Activated CD8-positive, alpha-beta T cell treated with anti-CD3 and anti-CD28 coated beads for 36 hours (primary cell): ENCODE measurements at regions not wholly inside any gene's neighbourhood (a gene's known extent, or its start where the extent isn't known, plus 50 kb on each side); places are given as distances from the start of the nearest gene placed in this dataset.

Experiments used
- ATAC-seq: fragments of 200-7000 bp; cut with Tn5 transposase; one replicate; pipeline ENCODE4 v1.10.0; 2021; ENCODE audit warnings: mild to moderate bottlenecking, moderate library complexity
- CTCF ChIA-PET: fragments of 350-600 bp; sonication (Branson Sonifier 250); formaldehyde crosslinking; loops from one replicate; lab custom pipeline; 2021; ENCODE audit warnings: antibody characterized with exemption; lab: Charles Lee
- POLR2A ChIA-PET: fragments of 350-600 bp; sonication (Branson Sonifier 250); formaldehyde crosslinking; loops from one replicate; lab custom pipeline; 2021; ENCODE audit warnings: antibody characterized with exemption; lab: Charles Lee
- DNase-seq: peaks from one replicate; pipeline ENCODE4 v3.0.0-alpha.2; 2020
- H3K27ac Mint-ChIP-seq: one replicate; pipeline ENCODE4 v1.8.0; 2021; ENCODE audit warnings: mild to moderate bottlenecking, mixed read lengths
- H3K27me3 Mint-ChIP-seq: one replicate; pipeline ENCODE4 v1.8.0; 2021; ENCODE audit warnings: mixed read lengths
- H3K36me3 Mint-ChIP-seq: one replicate; pipeline ENCODE4 v1.8.0; 2021; ENCODE audit warnings: low read depth, mixed read lengths
- H3K4me1 Mint-ChIP-seq: one replicate; pipeline ENCODE4 v1.8.0; 2021; ENCODE audit warnings: low read depth, mixed read lengths
- H3K4me3 Mint-ChIP-seq: one replicate; pipeline ENCODE4 v1.8.0; 2021; ENCODE audit warnings: mild to moderate bottlenecking, moderate library complexity, mixed read lengths
- H3K9me3 Mint-ChIP-seq: one replicate; pipeline ENCODE4 v1.8.0; 2021; ENCODE audit warnings: mixed read lengths
- intact Hi-C: fragments of 100-400 bp; cut with micrococcal nuclease; formaldehyde crosslinking; loops from one replicate; pipeline ENCODE4 v1.10.0; 2022
- TF ChIP-seq, protein P1 (sequence below): fragments of 200-600 bp; IDR thresholded peaks from one replicate; pipeline ENCODE4 v1.8.0; 2022; ENCODE audit warnings: antibody characterized with exemption, mild to moderate bottlenecking

DNA sequence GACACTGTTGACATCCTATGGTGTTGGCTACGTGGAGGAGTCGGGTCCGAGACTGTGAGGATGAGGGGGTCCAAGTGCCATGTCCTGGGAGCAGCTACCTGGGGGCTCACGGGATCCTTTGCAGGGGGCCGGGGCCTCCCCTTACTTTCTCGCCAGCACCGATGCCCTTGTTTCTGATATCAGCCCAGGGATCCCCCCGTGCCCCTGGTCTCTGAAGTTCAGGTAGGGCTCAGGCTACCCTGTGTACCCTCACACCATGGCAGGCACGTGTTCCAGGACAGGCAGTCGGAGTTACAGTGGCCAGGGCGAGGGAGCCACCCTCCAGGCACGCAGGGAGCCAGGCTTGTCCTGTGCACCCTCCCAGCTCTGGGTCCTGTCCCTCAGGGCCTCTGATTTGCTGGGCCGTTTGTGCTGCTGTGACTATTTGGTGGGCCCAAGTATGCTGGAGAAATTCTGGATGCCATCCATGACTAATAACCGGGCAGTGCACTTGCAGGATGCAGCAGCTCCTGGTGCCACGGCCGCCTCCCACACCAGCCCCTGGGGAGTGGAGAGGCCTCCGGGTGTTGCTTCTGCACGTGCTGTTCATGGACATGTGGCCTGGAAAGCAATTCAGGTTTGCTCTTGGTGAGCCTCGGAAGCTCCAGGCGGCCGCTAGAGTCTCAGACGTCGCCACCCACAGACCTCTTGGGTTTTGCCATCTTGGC lies 93.1 kb upstream of the SFSWAP start:
- Mint-ChIP-seq H3K36me3 (no peaks in the 10 kb centered on the region), H3K4me3 (no peak overlapping the region), H3K27ac (no peak overlapping the region), H3K4me1 (no peaks in the 10 kb centered on the region), H3K9me3 (no peaks in the 10 kb centered on the region), H3K27me3 (peaks cover 3% of the 10 kb centered on the region)
- TF ChIP-seq, protein P1, sequence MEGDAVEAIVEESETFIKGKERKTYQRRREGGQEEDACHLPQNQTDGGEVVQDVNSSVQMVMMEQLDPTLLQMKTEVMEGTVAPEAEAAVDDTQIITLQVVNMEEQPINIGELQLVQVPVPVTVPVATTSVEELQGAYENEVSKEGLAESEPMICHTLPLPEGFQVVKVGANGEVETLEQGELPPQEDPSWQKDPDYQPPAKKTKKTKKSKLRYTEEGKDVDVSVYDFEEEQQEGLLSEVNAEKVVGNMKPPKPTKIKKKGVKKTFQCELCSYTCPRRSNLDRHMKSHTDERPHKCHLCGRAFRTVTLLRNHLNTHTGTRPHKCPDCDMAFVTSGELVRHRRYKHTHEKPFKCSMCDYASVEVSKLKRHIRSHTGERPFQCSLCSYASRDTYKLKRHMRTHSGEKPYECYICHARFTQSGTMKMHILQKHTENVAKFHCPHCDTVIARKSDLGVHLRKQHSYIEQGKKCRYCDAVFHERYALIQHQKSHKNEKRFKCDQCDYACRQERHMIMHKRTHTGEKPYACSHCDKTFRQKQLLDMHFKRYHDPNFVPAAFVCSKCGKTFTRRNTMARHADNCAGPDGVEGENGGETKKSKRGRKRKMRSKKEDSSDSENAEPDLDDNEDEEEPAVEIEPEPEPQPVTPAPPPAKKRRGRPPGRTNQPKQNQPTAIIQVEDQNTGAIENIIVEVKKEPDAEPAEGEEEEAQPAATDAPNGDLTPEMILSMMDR = no peak
- intact Hi-C loops = no loop called here
- no peak for DNase-seq
- ChIA-PET POLR2A (no interaction called here), CTCF (interaction anchor here (0.6 kb wide), 1 partner anchor 177 kb away, joined by 4 read pairs; no protein-coding TSS in a partner anchor)
- ATAC-seq = no peak

DNA sequence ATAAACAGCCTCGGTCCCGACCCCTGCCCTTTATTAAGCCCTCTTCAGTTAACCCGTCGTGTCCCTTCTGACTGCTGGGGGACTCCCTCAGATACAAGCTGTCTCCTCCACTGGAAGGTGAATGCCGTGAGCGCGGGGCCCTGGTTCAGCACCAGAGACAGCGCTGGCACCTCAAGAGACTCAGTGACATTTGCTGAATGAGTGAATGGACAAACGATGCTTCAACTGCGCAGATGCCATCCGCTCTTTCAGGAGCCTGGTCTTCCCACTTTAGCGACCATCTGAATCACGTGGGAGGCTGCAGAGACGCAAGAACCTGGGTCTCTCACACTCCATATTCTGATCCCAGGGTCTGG lies 92.6 kb upstream of the SFSWAP start:
- Mint-ChIP-seq H3K27ac (no peak overlapping the region), H3K4me1 (no peaks in the 10 kb centered on the region), H3K9me3 (no peaks in the 10 kb centered on the region), H3K4me3 (no peak overlapping the region), H3K36me3 (no peaks in the 10 kb centered on the region), H3K27me3 (peaks cover 3% of the 10 kb centered on the region)
- intact Hi-C loops = no loop called here
- POLR2A ChIA-PET = no interaction called here
- ATAC-seq (no peak), DNase-seq (no peak)
- CTCF ChIA-PET = no interaction called here
- TF ChIP-seq, protein P1 = no peak

DNA sequence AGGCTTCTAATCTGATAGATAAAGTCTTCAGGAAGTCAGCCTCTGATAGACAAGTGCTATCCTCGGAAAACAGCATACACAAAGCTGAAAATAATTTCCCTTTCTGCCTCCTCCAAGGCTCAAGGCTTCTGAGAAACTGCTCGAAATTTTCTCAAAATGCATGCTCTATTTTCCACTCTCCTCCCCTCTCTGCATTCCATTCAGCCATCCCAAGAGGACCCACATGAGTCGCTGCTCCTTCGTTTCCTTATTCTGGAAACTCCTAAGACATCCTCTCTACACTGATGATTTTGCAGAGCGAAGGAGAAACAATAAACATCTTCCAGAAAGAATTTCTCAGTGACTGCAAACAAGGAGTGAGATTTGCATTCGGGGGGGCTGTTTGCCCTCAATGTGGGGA lies 92.2 kb upstream of the SFSWAP start:
- no peaks in the 10 kb centered on the region for H3K9me3 Mint-ChIP-seq
- no peak for DNase-seq
- H3K27ac Mint-ChIP-seq = no peak overlapping the region
- no peaks in the 10 kb centered on the region for H3K36me3 Mint-ChIP-seq
- no peaks in the 10 kb centered on the region for H3K4me1 Mint-ChIP-seq
- ATAC-seq = no peak
- no peak overlapping the region for H3K4me3 Mint-ChIP-seq
- ChIA-PET CTCF (no interaction called here), POLR2A (interaction anchor here (0.8 kb wide), 1 partner anchor 198 kb away, joined by 3 read pairs; no protein-coding TSS in a partner anchor)
- TF ChIP-seq, protein P1 = no peak
- intact Hi-C loops = no loop called here
- H3K27me3 Mint-ChIP-seq = peaks cover 3% of the 10 kb centered on the region

DNA sequence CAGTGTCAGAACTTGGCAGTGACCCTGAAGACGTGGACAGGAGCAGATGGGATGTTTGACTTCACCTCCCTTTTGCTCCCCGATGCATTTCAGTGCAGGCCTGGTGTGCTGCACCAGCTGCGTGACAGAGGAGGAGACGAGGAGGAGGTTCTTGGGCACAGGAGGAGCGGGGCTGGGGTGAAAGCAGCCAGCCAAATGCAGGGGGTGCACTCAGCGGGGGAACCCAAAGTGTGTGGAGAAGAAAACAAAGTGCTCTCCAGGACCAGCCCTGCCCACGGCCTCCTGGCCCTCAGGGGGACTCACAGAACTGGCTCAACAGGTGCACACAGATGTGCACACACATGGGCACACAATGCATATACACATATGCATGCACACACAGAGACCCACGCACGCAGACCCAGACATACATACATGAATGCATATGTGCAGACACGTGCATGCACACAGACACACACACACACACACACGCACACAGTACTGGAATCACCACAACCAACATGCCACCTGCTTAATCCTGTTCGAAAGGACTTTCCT lies 91.7 kb upstream of the SFSWAP start:
- POLR2A ChIA-PET = interaction anchor here (0.8 kb wide), 1 partner anchor 198 kb away, joined by 3 read pairs; no protein-coding TSS in a partner anchor
- intact Hi-C loops = no loop called here
- H3K9me3 Mint-ChIP-seq = no peaks in the 10 kb centered on the region
- no peak for ATAC-seq
- peaks cover 3% of the 10 kb centered on the region for H3K27me3 Mint-ChIP-seq
- CTCF ChIA-PET = no interaction called here
- H3K4me1 Mint-ChIP-seq = no peaks in the 10 kb centered on the region
- no peak overlapping the region for H3K27ac Mint-ChIP-seq
- H3K36me3 Mint-ChIP-seq = no peaks in the 10 kb centered on the region
- TF ChIP-seq, protein P1 = no peak
- no peak for DNase-seq
- H3K4me3 Mint-ChIP-seq = no peak overlapping the region

DNA sequence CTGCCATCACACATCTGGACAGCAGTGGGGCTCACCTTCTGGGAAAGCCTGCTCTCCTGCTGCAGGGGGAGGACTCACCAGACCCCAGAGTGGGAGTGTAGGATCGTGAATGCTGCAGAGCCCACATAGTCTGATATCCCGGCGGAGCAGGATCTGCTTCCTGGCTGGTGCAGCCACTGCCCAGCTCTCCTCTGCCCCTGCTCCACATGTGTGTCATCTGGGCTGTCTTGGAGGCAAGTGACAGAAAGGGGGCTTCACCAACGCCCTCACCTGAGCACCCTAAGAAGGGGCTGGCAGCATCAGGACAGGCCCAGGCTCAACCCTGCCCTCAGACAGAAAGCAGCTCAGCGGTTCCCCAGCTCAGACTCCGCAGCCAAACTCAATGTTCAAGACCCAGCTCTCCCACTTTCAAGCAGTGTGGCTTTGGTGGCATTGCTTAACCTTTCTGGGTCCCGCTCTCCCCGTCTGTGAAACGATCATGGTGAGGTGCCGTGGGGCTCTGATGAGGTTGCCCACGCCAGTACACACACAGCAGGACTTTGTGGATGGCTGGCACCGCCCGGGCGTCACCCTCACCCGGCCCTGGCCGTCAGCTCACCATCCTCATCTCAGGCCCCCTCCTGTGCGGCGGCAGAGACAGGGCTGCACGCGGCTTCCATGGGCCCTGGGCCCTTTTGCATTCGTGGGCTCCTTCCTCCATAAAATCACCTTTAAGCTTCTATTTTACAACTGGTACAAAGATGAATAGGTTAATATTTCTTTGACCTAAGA lies 91.0 kb upstream of the SFSWAP start:
- H3K4me1 Mint-ChIP-seq = no peaks in the 10 kb centered on the region
- ChIA-PET POLR2A (interaction anchor here (0.6 to 0.8 kb wide), 2 partner anchors 197 to 836 kb away, joined by 3 read pairs; no protein-coding TSS in a partner anchor), CTCF (no interaction called here)
- no peak overlapping the region for H3K27ac Mint-ChIP-seq
- TF ChIP-seq, protein P1 = no peak
- no peak overlapping the region for H3K4me3 Mint-ChIP-seq
- no peaks in the 10 kb centered on the region for H3K36me3 Mint-ChIP-seq
- ATAC-seq = no peak
- no peaks in the 10 kb centered on the region for H3K9me3 Mint-ChIP-seq
- DNase-seq = no peak
- H3K27me3 Mint-ChIP-seq = peaks cover 3% of the 10 kb centered on the region
- intact Hi-C loops = no loop called here
